HG03103 (cell line): ENCODE measurements at regions not wholly inside any gene's neighbourhood (a gene's known extent, or its start where the extent isn't known, plus 50 kb on each side); places are given as distances from the start of the nearest gene placed in this dataset.
"Not testable (repeated sequence)": the region's sequence is repeated elsewhere in the genome, so short reads cannot be mapped to it uniquely, and the experiment has no call there.

Experiments used
- ATAC-seq: cut with Tn5 transposase; IDR thresholded peaks from one replicate; pipeline ENCODE4 v1.9.1; 2021; ENCODE audit warnings: low read depth; ENCODE audit not compliant: unreplicated experiment

DNA sequence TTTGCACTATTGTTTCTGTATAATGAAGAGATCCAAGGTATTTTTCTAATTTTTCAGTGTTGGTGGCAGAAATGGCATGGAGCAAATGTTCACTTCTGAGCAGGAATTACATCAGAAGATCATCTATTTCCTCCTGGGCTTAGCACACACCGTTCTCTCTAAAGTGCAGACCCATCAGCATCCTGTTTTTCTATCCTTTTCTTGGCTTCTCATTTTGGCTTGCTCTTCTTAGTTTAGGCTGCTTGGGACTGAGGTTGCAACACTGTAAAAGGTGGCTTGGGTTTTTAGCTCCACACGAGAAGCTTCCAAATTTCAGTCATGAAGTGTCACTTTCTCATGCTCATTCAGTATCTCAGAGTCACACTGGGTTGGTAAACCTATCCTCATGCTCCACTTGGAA lies 79.9 kb upstream of the SMIM30 start:
- no peak for ATAC-seq

DNA sequence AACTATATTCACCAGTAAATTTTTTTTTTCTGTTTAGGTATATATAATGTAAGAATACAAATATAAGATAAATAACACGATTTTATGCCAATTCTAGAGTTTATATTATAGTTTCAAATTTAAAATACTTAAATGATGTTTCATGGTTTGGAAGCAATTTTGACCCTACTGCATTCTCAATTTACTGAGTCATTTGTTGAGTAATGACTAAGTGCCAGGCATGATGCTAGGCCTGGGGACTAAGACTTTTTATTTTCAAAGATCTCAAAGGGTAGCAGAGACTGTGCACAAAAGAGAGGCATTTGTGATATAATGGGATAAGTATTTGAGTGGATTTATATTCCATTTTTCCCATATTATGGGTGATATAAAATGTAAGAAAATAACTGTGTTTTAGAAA lies 78.9 kb upstream of the SMIM30 start:
- no peak for ATAC-seq

DNA sequence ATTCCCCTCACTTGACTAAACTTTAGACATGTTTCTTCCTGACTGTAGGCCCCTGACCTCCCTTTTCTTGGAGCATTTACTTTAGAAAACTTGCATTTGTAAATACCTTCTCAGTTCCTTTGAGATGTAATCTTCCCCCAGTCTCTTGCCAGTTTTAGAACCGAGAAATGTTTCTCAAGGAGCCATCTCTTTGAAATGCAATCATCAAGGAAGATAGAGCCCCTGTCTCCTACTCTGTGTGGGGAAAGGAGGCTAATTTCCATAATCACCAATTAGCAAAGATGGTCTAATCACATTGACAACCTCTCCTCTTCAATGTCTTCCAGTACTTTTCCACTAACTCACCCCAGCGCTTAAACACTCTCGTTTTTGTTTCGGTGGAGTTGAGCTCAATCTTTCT lies 70.0 kb upstream of the SMIM30 start:
- ATAC-seq, result no peak

DNA sequence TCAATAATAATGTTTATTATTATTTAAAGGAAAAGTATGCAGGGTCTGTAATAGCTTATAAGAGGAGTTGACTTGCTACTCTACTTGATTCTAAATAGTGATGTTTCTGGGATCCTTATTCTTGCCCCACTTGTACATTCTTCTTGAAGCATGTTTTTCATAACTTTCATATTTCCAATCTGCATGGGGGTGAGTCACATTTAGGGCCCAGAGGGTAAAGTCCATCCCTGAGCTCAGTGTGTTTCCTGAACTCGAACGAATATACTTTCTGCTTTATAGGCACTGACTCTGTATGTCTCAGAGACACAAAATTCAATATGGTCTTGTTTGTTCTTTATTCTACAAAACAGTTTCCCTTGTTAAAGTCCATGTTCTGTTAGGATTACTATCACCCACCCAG lies 61.0 kb upstream of the SMIM30 start:
- no peak for ATAC-seq

DNA sequence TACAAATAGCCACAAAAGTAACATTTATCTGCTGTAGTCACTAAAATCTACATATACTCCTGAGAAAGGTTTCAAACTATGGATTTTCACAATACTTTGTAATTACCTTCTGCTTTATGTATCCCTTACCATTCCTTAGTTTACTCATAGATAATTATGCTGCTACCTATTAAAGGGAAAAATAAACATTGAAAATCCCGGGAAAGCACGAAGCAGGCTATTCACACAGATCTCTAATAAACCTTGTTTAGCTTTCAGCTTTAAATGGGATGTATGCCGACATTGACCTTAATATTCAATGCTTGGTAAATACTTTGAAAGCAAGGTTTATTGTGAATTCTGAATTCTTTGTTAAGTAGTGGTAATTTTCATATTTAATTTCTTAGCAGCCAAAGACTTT lies 58.5 kb upstream of the SMIM30 start:
- ATAC-seq, result no peak

DNA sequence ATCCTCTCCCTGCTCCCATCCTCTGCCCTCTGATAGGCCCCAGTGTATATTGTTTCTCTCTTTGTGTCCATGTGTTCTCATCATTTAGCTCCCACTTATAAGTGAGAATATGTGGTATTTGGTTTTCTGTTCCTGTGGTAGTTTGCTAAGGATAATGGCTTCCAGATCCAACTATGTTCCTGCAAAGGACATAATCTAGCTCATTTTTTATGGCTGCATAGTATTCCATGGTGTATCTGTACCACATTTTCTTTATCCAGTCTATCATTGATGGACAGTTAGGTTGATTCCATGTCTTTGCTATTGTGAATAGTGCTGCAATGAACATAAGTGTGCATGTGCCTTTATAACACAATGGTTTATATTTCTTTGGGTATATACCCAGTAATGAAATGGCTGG lies 57.8 kb upstream of the SMIM30 start:
- ATAC-seq, result not testable (repeated sequence)

DNA sequence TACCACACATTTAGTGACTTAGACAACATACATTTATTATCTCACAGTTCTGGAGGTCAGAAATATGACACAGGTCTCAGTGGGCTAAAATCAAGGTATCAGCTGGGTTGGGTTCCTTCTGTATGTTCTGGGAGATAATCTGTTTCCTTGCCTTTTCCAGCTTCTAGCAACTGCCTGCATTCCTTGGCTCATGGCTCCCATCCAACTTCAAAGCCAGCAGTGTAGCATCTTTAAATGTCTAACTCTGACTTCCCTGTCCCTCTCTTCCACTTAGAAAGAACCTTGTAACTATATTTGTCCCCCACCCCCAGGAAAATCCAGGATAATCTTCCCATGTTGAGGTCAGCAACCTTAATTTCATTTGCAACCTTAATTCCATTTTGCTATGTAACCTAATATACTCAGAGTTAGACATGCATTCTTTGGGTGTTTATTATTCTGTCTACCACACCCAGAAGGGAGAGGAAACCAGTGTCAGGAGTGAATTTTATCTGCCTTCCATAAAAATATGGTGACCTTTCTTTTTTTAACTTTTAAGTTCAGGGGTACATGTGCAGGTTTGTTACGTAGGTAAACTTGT lies 57.3 kb upstream of the SMIM30 start:
- no peak for ATAC-seq

DNA sequence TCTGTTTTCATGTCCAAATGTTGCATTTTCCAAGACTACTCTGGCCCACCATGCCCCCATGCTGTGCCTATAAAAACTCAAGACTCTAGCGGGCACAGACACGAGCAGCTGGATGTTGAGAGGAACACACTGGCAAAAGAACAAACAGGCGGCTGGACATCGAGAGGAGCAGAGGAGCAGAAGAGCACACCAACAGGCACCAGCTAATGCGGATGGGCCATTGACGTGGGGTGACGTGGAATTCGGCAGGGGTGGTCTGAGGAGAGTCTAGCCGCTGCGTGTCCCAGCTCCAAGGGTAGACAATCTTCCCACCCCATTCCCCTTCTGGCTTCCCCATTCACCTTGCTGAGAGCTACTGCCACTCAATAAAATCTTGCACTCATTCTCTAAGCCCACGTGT lies 54.4 kb upstream of the SMIM30 start:
- ATAC-seq, result no peak

DNA sequence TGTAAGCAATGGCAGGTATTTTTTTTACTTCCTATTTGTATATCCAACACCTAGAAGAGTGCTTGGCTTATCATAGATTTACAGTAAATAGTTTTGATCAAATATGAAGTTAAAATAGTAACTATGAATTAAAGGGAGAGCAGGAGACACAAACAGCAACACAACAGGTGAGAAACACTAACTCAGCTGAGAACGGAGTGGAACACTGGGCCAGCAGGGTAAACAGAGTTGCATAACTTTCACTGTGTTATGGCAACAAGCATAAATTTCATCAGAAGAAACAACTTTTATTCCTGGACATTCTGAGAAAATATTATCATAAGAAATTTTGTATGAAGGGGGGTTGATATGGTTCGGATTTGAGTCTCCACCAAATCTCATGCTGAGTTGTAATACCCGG lies 52.2 kb upstream of the SMIM30 start:
- ATAC-seq, result no peak
